ENCODE measurements at regions not wholly inside any gene's neighbourhood (a gene's known extent, or its start where the extent isn't known, plus 50 kb on each side); places are given as distances from the start of the nearest gene placed in this dataset.
"Not testable (repeated sequence)": the region's sequence is repeated elsewhere in the genome, so short reads cannot be mapped to it uniquely, and the experiment has no call there.

DNA sequence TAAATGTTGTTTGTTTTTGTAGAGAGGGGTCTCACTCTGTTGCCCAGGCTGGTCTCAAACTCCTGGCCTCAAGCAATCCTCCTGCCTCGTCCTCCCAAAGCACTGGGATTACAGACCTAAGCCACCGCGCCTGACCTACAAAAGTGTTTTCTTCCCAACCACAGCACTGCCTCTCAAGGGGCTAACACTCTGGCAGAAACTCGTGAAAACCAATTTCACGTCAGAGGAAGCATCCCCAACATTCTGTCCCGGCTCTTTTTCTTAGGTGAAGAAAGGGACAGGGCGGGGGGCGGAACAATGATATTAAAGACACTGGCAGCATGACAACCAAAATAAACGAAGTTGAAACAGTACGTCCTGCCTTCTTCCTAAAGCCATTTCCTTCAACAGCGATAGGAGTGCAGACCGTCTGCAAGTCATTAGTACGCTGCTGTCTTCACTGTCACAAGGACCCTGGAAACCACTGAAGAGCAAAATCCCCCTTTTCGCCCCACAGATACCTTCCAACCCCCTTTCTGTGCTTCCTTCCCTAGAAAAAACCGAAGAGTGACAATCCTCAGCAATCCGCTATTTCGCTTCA lies 79.5 kb upstream of the NBPF20 start:
- intact Hi-C loops (cut with DNase I; ENCODE audit: low total_unique reads); H3K9me3 ChIP-seq; H3K4me3 ChIP-seq; H3K4me1 ChIP-seq; DNase-seq; H3K36me3 ChIP-seq; H3K27ac ChIP-seq; H3K27me3 ChIP-seq: not testable (repeated sequence)

DNA sequence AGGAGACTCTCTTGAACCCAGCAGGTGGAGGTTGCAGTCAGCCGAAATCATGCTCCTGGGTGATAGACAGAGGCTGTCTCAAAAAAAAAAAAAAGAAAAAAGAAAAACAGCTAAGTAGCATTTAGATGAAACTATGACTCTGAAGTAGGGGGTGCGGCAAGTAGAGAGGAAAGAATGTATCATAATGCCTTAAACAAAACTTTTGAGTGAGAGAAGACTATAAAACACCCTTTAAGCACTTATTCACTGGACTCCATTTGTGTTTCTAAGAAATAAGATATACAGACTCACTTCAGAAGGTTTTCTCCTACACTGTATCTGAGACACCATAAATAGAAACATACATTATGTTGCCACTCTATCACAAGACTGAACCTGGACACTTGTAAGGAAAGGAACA lies 78.9 kb upstream of the NBPF20 start:
- H3K27ac ChIP-seq; H3K9me3 ChIP-seq; H3K27me3 ChIP-seq; H3K36me3 ChIP-seq; H3K4me1 ChIP-seq; intact Hi-C loops (cut with DNase I; ENCODE audit: low total_unique reads); H3K4me3 ChIP-seq; DNase-seq: not testable (repeated sequence)

DNA sequence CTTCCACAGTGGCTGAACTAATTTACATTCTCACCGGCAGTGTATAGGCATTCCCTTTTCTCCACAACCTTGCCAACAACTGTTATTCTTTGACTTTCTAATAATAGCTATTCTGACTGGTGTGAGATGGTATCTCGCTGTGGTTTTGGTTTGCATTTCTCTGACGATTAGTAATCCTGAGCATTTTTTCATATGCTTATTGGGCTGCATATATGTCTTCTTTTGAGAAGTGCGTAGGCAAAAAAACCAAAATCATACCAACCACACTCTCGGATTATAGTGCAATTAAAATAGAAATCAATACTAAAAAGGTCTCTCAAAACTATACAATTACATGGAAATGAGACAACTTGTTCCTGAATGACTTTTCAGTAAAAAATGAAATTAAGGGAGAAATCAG lies 74.8 kb upstream of the NBPF20 start:
- intact Hi-C loops (cut with DNase I; ENCODE audit: low total_unique reads); H3K4me3 ChIP-seq: not testable (repeated sequence)

DNA sequence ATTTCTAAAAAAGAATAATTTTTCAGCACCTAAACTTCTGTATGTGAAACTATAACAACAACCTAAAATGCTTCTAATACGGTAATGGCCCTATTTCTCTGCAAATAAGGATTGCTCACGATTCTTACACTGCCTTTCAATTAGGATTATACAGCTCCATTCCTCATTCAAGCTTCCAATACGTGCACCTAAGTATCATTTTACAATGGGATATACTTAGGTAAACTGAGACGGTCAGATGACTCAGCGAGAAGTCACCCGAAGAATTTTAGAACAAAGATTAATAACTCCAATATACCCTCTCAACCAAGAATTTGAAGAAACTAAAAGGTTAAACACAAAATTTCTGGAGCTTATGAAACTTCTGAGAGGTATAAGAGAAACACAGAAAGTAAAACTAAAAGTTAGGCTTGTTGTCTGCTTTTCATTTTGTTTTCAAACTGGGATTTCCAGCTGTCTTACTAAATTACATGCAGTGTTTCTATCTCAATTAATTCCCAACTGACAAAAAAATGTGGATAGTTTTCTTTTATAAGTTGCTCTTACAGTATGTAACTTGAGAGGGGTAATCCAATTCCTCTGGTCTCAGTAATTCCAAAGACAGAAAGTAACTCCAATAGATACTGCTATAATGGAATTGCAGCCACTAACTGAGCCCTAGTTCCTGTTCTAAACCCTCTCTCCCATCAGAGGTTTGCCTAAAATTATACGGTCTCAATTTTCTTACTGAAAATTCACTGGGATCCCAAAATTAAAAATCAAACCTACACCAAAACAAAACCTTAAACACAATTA lies 69.9 kb upstream of the NBPF20 start:
- H3K27me3 ChIP-seq; H3K9me3 ChIP-seq; intact Hi-C loops (cut with DNase I; ENCODE audit: low total_unique reads); H3K36me3 ChIP-seq; H3K4me3 ChIP-seq; DNase-seq; H3K27ac ChIP-seq; H3K4me1 ChIP-seq: not testable (repeated sequence)

More for the DNA sequence above, 74.8 kb upstream of the NBPF20 start:
- H3K27ac ChIP-seq, DNase-seq, H3K4me1 ChIP-seq, H3K9me3 ChIP-seq, H3K36me3 ChIP-seq, H3K27me3 ChIP-seq: not testable (repeated sequence)

DNA sequence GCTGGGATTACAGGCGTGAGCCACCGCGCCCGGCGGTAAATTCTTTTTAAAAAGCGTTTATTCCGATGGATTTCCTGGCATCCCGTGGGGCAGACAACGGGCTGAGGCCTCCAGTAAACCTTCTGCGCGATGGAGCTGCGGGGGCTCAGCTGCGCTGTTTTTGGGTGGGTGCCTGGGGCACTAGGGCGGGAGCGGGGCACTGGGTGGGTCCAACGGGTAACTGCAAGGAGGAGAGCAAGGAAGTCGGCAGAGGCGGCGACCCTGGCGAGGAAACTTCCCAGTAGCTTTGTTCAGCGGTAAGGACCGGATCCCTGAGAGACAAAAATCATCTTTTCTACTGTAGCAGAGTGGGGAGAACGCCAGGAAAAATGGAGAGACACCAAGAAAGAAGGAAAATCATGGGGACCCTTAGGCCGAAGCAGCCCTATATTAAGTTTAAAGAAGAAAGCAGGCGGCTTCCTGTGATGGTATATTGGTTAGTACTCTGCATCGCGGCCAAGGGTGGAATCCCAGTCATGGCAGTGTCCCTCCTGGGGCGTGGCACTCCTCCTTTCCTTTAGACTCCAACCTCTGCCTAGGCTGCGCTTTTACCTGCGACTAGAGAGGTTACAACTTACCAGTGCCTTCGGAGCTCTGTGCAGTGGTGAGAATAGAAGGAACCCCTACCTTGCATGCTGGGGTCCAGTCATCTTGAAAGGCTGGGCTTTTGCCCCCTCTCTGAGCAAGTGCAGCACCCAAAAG lies 63.0 kb upstream of the NBPF20 start:
- H3K4me1 ChIP-seq; intact Hi-C loops (cut with DNase I; ENCODE audit: low total_unique reads); H3K36me3 ChIP-seq; H3K27me3 ChIP-seq; H3K9me3 ChIP-seq; H3K27ac ChIP-seq; DNase-seq; H3K4me3 ChIP-seq: not testable (repeated sequence)

DNA sequence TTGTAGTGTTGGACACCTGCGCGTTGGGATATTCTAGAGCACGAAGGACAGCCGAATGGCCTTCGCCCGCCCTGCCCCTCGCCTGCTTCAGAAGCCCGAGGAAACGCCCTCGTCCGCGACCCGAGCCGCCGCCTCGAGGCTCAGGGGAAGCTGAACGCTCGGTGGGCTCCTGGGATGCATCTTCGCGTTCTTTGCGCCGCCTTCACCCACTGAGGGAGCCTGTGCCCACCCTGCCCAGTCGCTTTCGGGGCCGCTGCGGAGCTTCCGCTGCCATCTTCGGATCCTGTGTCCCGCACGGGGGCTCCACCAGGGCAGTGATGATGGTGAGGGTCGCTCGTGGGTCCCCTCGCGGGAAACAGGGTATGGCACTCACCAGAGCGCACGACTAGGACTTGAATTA lies 61.8 kb upstream of the NBPF20 start:
- H3K9me3 ChIP-seq; H3K36me3 ChIP-seq; H3K4me3 ChIP-seq; H3K27me3 ChIP-seq; H3K4me1 ChIP-seq; intact Hi-C loops (cut with DNase I; ENCODE audit: low total_unique reads); H3K27ac ChIP-seq; DNase-seq: not testable (repeated sequence)

DNA sequence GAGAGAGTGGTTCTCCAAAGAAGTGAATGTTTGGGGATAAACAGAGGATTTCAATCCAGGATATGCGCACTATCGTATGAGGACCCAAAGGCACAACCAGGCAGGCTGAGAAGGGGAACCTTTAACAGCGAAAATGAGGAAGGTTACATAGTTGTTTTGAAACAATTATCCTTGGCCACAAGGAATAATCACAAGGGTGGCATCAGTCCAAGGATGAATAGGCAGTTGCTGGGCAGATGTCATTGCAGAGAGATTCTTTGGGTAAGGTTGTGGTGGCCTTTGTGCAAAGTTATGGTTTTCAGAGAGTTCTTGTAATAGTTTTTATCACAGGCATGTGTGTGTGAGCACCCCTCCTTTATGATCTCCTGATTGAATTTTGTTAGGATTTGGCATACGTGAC lies 58.9 kb upstream of the NBPF20 start:
- intact Hi-C loops (cut with DNase I; ENCODE audit: low total_unique reads); H3K27ac ChIP-seq; H3K27me3 ChIP-seq: not testable (repeated sequence)

DNA sequence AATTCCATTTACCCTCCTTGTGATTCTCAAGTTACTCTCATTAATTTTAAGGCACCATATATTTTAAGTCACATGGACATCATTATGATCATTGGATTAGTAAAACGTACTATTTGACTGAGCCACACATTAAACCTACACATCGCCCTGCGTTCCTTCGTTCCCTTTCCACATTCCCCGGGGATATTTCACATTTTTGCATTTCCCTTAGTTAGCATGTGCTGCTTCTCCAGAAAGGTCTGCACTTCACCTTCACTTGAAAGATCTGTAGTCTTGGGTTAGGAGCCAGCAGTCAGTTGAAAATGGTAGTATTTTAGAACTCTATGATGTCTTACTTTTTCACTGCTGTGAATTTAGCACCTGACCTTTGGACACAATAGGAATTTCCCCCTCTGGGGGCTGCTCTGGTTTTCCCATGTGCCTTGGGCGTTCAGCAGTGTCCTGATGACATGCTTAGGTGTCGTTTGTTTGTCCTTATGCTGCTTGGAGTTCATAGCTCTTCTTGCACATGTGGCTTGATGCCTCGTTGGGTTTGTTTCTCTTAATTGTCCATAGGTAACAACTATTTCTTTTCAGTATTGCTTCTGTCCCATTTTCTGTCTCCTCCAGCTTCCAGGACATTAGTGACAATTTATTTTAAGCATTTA lies 56.9 kb upstream of the NBPF20 start:
- intact Hi-C loops (cut with DNase I; ENCODE audit: low total_unique reads); H3K36me3 ChIP-seq; H3K27ac ChIP-seq; H3K27me3 ChIP-seq; DNase-seq; H3K4me1 ChIP-seq; H3K4me3 ChIP-seq; H3K9me3 ChIP-seq: not testable (repeated sequence)

More for the DNA sequence above, 58.9 kb upstream of the NBPF20 start:
- DNase-seq: peak in 1 of 2 donors; percentile 21
- not testable (repeated sequence) for H3K4me3 ChIP-seq, H3K9me3 ChIP-seq, H3K36me3 ChIP-seq, H3K4me1 ChIP-seq

DNA sequence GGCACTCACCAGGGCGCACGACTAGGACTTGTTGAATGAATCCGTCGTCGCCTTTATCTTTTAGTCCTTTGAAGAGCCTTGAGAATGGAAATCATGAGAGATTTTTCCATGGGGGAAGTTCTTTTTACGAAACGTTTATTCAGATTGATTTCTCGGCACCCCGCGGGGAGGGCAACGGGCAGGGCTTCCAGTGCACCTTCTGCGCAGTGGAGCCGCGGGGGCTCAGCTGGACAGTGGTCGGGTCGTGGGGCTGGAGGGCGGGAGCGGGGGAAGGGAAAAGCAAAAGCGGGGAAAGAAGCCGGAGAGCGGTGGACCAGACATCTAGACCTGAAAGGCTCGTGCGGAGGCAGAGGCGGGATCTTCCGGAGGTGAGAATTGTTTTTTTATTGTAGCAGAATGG lies 50.6 kb upstream of the NBPF20 start:
- DNase-seq; H3K36me3 ChIP-seq; H3K27me3 ChIP-seq; intact Hi-C loops (cut with DNase I; ENCODE audit: low total_unique reads); H3K9me3 ChIP-seq; H3K27ac ChIP-seq; H3K4me1 ChIP-seq: not testable (repeated sequence)
- peak overlapping the region in 1 of 2 donors; percentile 10 for H3K4me3 ChIP-seq

DNA sequence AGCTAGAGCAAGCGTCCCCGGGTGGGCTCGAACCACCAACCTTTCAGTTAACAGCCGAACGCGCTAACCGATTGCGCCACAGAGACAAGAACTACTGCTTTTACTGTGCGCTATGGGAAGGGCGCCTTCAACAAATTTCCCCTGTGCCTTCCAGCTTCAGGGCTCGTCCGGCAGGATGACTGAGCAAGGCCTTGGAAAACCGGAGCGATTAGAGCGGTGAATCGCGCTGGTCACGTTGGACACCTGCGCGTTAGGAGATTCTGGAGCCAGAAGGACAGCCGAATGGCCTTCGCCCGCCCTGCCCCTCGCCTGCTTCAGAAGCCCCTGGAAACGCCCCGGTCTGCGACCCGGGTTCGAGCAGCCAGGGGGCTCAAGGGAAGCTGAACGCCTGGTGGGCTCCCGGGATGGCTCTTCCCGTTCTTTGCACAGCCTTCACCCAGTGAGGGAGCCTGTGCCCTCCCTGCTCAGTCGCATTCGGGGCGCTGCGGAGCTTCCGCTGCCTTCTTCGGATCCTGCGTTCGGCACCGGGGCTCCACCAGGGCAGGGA lies 50.0 kb upstream of the NBPF20 start:
- H3K27me3 ChIP-seq; DNase-seq; H3K4me1 ChIP-seq; H3K27ac ChIP-seq; intact Hi-C loops (cut with DNase I; ENCODE audit: low total_unique reads); H3K36me3 ChIP-seq; H3K9me3 ChIP-seq: not testable (repeated sequence)
- peak overlapping the region in 1 of 2 donors; percentile 10 for H3K4me3 ChIP-seq

All from tibial artery (tissue), 4 donors.